Endodermal cell (in vitro differentiated cells): ENCODE measurements at regions not wholly inside any gene's neighbourhood (a gene's known extent, or its start where the extent isn't known, plus 50 kb on each side); places are given as distances from the start of the nearest gene placed in this dataset.

ENCODE experiments used
- DNase-seq: peaks from one replicate; pipeline ENCODE4 v3.0.0-alpha.2; 2017
- H3K27ac ChIP-seq: 2 replicates; pipeline ENCODE4 v1.5.1; 2013; ENCODE audit warnings: mild to moderate bottlenecking, low read depth, low read length, moderate library complexity
- H3K27me3 ChIP-seq: 2 replicates; pipeline ENCODE4 v1.6.1; 2013; ENCODE audit warnings: mild to moderate bottlenecking, low read length, moderate library complexity; ENCODE audit not compliant: insufficient read depth, control insufficient read depth, poor library complexity, severe bottlenecking
- H3K36me3 ChIP-seq: 2 replicates; pipeline ENCODE4 v1.7.0; 2013; ENCODE audit warnings: mild to moderate bottlenecking, low read length, moderate library complexity; ENCODE audit not compliant: control insufficient read depth, insufficient read depth
- H3K4me1 ChIP-seq: one replicate; pipeline ENCODE4 v1.7.0; 2013; ENCODE audit warnings: low read length; ENCODE audit not compliant: control insufficient read depth, insufficient read depth
- H3K4me3 ChIP-seq: 2 replicates; pipeline ENCODE4 v1.5.1; 2013; ENCODE audit warnings: mild to moderate bottlenecking, low read length, moderate library complexity
- H3K9ac ChIP-seq: 2 replicates; pipeline ENCODE4 v1.6.1; 2013; ENCODE audit warnings: mild to moderate bottlenecking, low read length, moderate library complexity; ENCODE audit not compliant: poor library complexity, severe bottlenecking; ENCODE audit errors: extremely low read depth
- H3K9me3 ChIP-seq: 2 replicates; pipeline ENCODE4 v1.6.1; 2013; ENCODE audit warnings: mild to moderate bottlenecking, low read length, moderate library complexity; ENCODE audit not compliant: control insufficient read depth
- H3K27ac Mint-ChIP-seq: 2 replicates; pipeline ENCODE4 v1.8.0; 2020; ENCODE audit warnings: mixed read lengths
- H3K27me3 Mint-ChIP-seq: 2 replicates; pipeline ENCODE4 v1.8.0; 2021; ENCODE audit warnings: mild to moderate bottlenecking, mixed read lengths; ENCODE audit not compliant: insufficient read depth
- H3K36me3 Mint-ChIP-seq: 2 replicates; pipeline ENCODE4 v1.8.0; 2020; ENCODE audit warnings: low read depth, mixed read lengths
- H3K4me1 Mint-ChIP-seq: 2 replicates; pipeline ENCODE4 v1.8.0; 2020; ENCODE audit warnings: mixed read lengths
- H3K4me3 Mint-ChIP-seq: 2 replicates; pipeline ENCODE4 v1.8.0; 2020; ENCODE audit warnings: mild to moderate bottlenecking, moderate library complexity, mixed read lengths
- H3K9me3 Mint-ChIP-seq: 2 replicates; pipeline ENCODE4 v1.8.0; 2020; ENCODE audit warnings: mild to moderate bottlenecking, mixed read lengths
- CTCF ChIP-seq: fragments of 200-600 bp; sonication (generic); conservative IDR thresholded peaks from 2 replicates; pipeline ENCODE4 v1.5.0; 2021; ENCODE audit warnings: antibody characterized with exemption, mild to moderate bottlenecking
- WGBS, 2 experiments: methylation state at CpG; one replicate each; pipeline versions ENCODE4 v1.1.5 to v1.1.7; 2013; ENCODE audit warnings: missing lambda C conversion rate in 2 of 2, mixed read lengths in 1 of 2; ENCODE audit not compliant: insufficient coverage in 1 of 2, insufficient read length in 1 of 2; 5-methylcytosine and 5-hydroxymethylcytosine counted together

GRCh38 chr10:107585630-107586029, 421.1 kb upstream of the SORCS1 start:
- Mint-ChIP-seq H3K36me3 (peaks cover 6% of the 10 kb centered on the region), H3K27ac (no peak overlapping the region), H3K9me3 (peaks cover 56% of the 10 kb centered on the region), H3K27me3 (no peaks in the 10 kb centered on the region), H3K4me1 (peaks cover 8% of the 10 kb centered on the region), H3K4me3 (no peak overlapping the region)
- no peak for TF ChIP-seq CTCF
- no peak overlapping the region for H3K9ac ChIP-seq
- peak overlapping the region; percentile 8 for H3K4me3 ChIP-seq
- no peak for DNase-seq
- peaks cover 82% of the 10 kb centered on the region for H3K9me3 ChIP-seq
- no peak overlapping the region for H3K27ac ChIP-seq
- WGBS, 2 experiments: 94% methylated on average over 3 of the region's 3 CpGs; no CpG with 5 or more reads in 1 of the 2 experiments
- H3K27me3 ChIP-seq: no peaks in the 10 kb centered on the region
- H3K4me1 ChIP-seq: no peaks in the 10 kb centered on the region
- no peaks in the 10 kb centered on the region for H3K36me3 ChIP-seq

- Histone ChIP-seq H3K9ac (no peak overlapping the region), H3K27ac (no peak overlapping the region), H3K36me3 (no peaks in the 10 kb centered on the region), H3K4me1 (no peaks in the 10 kb centered on the region), H3K4me3 (peak overlapping the region; percentile 43), H3K27me3 (no peaks in the 10 kb centered on the region), H3K9me3 (peaks cover 92% of the 10 kb centered on the region)
- Mint-ChIP-seq H3K27me3 (no peaks in the 10 kb centered on the region), H3K4me1 (peaks cover 8% of the 10 kb centered on the region), H3K4me3 (no peak overlapping the region), H3K9me3 (peaks cover 56% of the 10 kb centered on the region), H3K36me3 (peaks cover 6% of the 10 kb centered on the region), H3K27ac (no peak overlapping the region)
- DNase-seq: no peak
- TF ChIP-seq CTCF: no peak
These were observed 419.5 kb upstream of the SORCS1 start for GRCh38 chr10:107583974-107584373.

GRCh38 chr10:107579970-107580369, 415.5 kb upstream of the SORCS1 start:
- H3K4me1 Mint-ChIP-seq: peaks cover 8% of the 10 kb centered on the region
- no peak overlapping the region for H3K27ac Mint-ChIP-seq
- Histone ChIP-seq H3K27me3 (no peaks in the 10 kb centered on the region), H3K9ac (no peak overlapping the region), H3K4me1 (no peaks in the 10 kb centered on the region), H3K36me3 (no peaks in the 10 kb centered on the region), H3K27ac (no peak overlapping the region), H3K4me3 (peak overlapping the region; percentile 23), H3K9me3 (peaks cover 67% of the 10 kb centered on the region)
- TF ChIP-seq CTCF: no peak
- H3K36me3 Mint-ChIP-seq: peaks cover 2% of the 10 kb centered on the region
- H3K9me3 Mint-ChIP-seq: peaks cover 26% of the 10 kb centered on the region
- no peak overlapping the region for H3K4me3 Mint-ChIP-seq
- WGBS, 2 experiments: 100% methylated on average over 1 of the region's 2 CpGs; no CpG with 5 or more reads in 1 of the 2 experiments
- no peaks in the 10 kb centered on the region for H3K27me3 Mint-ChIP-seq
- DNase-seq: no peak
